HEK293T (cell line): ENCODE measurements at regions not wholly inside any gene's neighbourhood (a gene's known extent, or its start where the extent isn't known, plus 50 kb on each side); places are given as distances from the start of the nearest gene placed in this dataset.

Source experiments
- CTBP1 ChIP-seq: fragments of 450-650 bp; IDR thresholded peaks from 2 replicates; pipeline ENCODE4 v1.6.1; 2016; ENCODE audit warnings: borderline replicate concordance
- FOXA1 ChIP-seq: fragments of 450-650 bp; IDR thresholded peaks from 2 replicates; pipeline ENCODE4 v1.6.1; 2016; ENCODE audit warnings: mild to moderate bottlenecking
- HDGF ChIP-seq: fragments of 450-650 bp; IDR thresholded peaks from 2 replicates; pipeline ENCODE4 v1.6.1; 2017; ENCODE audit warnings: antibody characterized with exemption, borderline replicate concordance
- L3MBTL2 ChIP-seq: fragments of 450-650 bp; conservative IDR thresholded peaks from 2 replicates; pipeline ENCODE4 v1.6.1; 2016; ENCODE audit warnings: mild to moderate bottlenecking
- NFRKB ChIP-seq: fragments of 450-650 bp; IDR thresholded peaks from 2 replicates; pipeline ENCODE4 v1.6.1; 2016; ENCODE audit warnings: mild to moderate bottlenecking, moderate library complexity
- SP1 ChIP-seq: fragments of 450-650 bp; IDR thresholded peaks from 2 replicates; pipeline ENCODE4 v1.6.1; 2017

DNA sequence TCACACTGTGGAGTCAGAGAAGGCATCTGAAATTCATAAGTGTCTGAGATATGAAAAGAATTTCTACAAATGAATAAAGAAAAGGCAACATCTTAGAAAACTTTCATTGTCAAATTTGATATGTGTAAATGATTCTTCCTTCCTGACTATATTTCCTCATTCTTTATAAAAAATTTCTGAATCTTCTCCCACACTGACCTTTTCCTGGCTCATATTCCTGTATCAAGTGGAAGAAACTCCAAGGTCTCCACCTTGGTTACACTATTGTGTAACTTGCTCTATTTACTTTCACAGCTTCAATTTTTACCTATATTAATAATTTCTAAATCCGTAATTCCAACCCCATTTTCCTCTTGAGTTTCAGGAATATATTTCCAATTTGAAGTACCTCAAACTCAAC, 93.5 kb upstream of the FBXL7 start:
- TF ChIP-seq HDGF (no peak), SP1 (no peak), CTBP1 (no peak), NFRKB (no peak), FOXA1 (no peak), L3MBTL2 (no peak)
